Right cardiac atrium (tissue), 5 donors: ENCODE measurements at regions not wholly inside any gene's neighbourhood (a gene's known extent, or its start where the extent isn't known, plus 50 kb on each side); places are given as distances from the start of the nearest gene placed in this dataset.
A peak's percentile ranks its signal among the peaks of the same experiment; 100 is the strongest.
"Not testable (repeated sequence)": the region's sequence is repeated elsewhere in the genome, so short reads cannot be mapped to it uniquely, and the experiment has no call there.

Experiments used
- ATAC-seq, 2 donors: fragments of 200-7000 bp; cut with Tn5 transposase; one replicate each; pipeline versions ENCODE4 v1.8.0 to v1.9.1; 2020; ENCODE audit warnings: moderate library complexity in 2 of 2, mild to moderate bottlenecking in 1 of 2
- DNase-seq, 3 donors: peaks; one replicate each; pipeline ENCODE4 v3.0.0-alpha.2; 2020
- H3K27ac ChIP-seq: one replicate; pipeline ENCODE4 v1.5.1; 2013; ENCODE audit warnings: mild to moderate bottlenecking, low read length, control low read depth, moderate library complexity
- H3K27me3 ChIP-seq: one replicate; pipeline ENCODE4 v1.6.1; 2013; ENCODE audit not compliant: control insufficient read depth, insufficient read depth
- H3K4me1 ChIP-seq: one replicate; pipeline ENCODE4 v1.6.1; 2013; ENCODE audit warnings: low read length; ENCODE audit not compliant: control insufficient read depth, insufficient read depth
- H3K4me3 ChIP-seq: one replicate; pipeline ENCODE4 v1.5.1; 2013; ENCODE audit warnings: low read length, control low read depth
- H3K9me3 ChIP-seq: one replicate; pipeline ENCODE4 v1.6.1; 2013; ENCODE audit warnings: low read length; ENCODE audit not compliant: control insufficient read depth
- WGBS: extraction: QIAGEN DNeasy Blood & Tissue Kit; methylation state at CpG from one replicate; pipeline ENCODE4 v1.1.7; 2013; 5-methylcytosine and 5-hydroxymethylcytosine counted together
- intact Hi-C, 4 donors: fragments of 100-400 bp; cut with DNase I; formaldehyde crosslinking; loops; one replicate each; pipeline versions ENCODE4 v1.11.0 to v1.14.0; 2022 to 2023
- donor health status: healthy with polysubstance abuse.
- donor health status: DM: no; HTN: yes; CAD: no.
- donor health status: DM: no; HTN: no; CAD: no.
- donor health status: DM: no; HTN: yes; CAD: no; lungs with severe emphysema.
- donor health status: DM: yes; HTN: yes; CAD: no.

DNA sequence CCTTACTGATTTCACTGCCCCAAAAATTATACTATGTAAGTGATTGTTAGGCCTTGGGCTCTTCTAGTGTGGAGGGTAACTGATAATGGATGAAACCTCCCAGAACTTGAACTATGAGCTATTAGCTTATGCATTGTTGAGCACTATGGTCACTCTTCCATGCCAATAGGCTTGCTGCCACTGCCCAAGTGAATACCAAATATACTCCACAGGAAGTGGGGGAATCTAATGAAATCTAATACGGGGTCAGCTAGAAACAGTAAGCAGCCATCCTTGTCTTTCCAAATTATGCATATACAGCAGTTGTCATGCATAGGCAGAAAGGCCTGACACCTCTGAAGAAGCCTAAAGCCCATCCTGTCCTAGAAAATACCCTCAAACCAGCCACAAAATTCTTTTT, 198.7 kb upstream of the PTBP2 start:
- Histone ChIP-seq H3K9me3 (no peaks in the 10 kb centered on the region), H3K27me3 (no peaks in the 10 kb centered on the region), H3K4me1 (no peaks in the 10 kb centered on the region), H3K4me3 (no peak overlapping the region), H3K27ac (no peak overlapping the region)
- ATAC-seq (no peak), DNase-seq (no peak)
- intact Hi-C loops = no loop called here
- 84% methylated on average over 1 of the region's 1 CpG for WGBS

GRCh38 chr1:96524100-96524499, 197.5 kb upstream of the PTBP2 start:
- Histone ChIP-seq H3K4me3 (no peak overlapping the region), H3K27ac (no peak overlapping the region), H3K4me1 (no peaks in the 10 kb centered on the region), H3K9me3 (no peaks in the 10 kb centered on the region), H3K27me3 (no peaks in the 10 kb centered on the region)
- no peak for DNase-seq
- intact Hi-C loops = no loop called here
- 21% methylated on average over 2 of the region's 2 CpGs for WGBS
- peak in 1 of 2 donors; percentile 62 for ATAC-seq

- Histone ChIP-seq H3K4me3 (no peak overlapping the region), H3K27ac (no peak overlapping the region), H3K9me3 (peaks cover 2% of the 10 kb centered on the region), H3K27me3 (no peaks in the 10 kb centered on the region), H3K4me1 (no peaks in the 10 kb centered on the region)
- DNase-seq (no peak), ATAC-seq (no peak)
- 63% methylated on average over 8 of the region's 8 CpGs for WGBS
- intact Hi-C loops = no loop called here
Measured at GRCh38 chr1:96525657-96526557, 195.7 kb upstream of the PTBP2 start.

DNA sequence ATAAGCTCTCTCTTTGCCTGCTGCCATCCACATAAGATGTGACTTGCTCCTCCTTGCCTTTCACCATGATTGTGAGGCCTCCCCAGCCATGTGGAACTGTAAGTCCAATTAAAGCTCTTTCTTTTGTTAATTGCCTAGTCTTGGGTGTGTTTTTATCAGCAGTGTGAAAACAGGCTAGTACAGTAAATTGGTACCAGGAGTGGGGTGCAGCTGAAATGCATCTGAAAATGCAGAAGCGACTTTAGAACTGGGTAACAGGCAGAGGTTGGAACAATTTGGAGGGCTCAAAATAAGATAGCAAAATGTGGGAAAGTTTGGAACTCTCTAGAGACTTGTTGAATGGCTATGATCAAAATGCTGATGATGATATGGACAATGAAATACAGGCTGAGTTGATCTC, 192.9 kb upstream of the PTBP2 start:
- WGBS = 97% methylated on average over 1 of the region's 1 CpG
- H3K27me3 ChIP-seq, ATAC-seq, H3K27ac ChIP-seq, H3K4me3 ChIP-seq, H3K4me1 ChIP-seq, intact Hi-C loops, H3K9me3 ChIP-seq, DNase-seq: not testable (repeated sequence)

GRCh38 chr1:96533820-96534219, 187.8 kb upstream of the PTBP2 start:
- no peak overlapping the region for H3K4me3 ChIP-seq
- no peaks in the 10 kb centered on the region for H3K4me1 ChIP-seq
- WGBS = 88% methylated on average over 4 of the region's 4 CpGs
- DNase-seq (no peak), ATAC-seq (no peak)
- no peak overlapping the region for H3K27ac ChIP-seq
- H3K9me3 ChIP-seq = peaks cover 2% of the 10 kb centered on the region
- intact Hi-C loops = no loop called here
- no peaks in the 10 kb centered on the region for H3K27me3 ChIP-seq

DNA sequence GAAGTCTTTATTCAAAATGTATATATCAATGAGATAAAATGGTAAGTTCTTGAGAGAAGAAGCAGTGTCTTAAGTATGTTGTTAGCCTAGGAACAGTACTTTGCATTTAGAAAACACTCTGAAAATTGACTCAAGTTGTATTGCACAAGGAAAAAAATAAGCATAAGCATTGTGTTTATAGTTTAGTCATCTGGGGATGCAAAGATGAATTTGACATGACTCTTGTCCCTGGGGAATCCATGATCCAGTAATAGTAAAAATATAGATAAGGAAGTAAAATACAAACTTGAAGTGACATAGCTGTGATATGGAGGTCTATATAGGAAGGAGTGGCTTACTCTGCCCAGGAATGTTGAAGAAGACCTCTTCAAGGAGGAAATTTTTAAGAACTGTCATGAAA, 185.0 kb upstream of the PTBP2 start:
- intact Hi-C loops = no loop called here
- no peak overlapping the region for H3K4me3 ChIP-seq
- ATAC-seq (no peak), DNase-seq (no peak)
- no peak overlapping the region for H3K27ac ChIP-seq
- H3K9me3 ChIP-seq = no peaks in the 10 kb centered on the region
- no peaks in the 10 kb centered on the region for H3K27me3 ChIP-seq
- no peaks in the 10 kb centered on the region for H3K4me1 ChIP-seq

- Histone ChIP-seq H3K4me1 (no peaks in the 10 kb centered on the region), H3K9me3 (no peaks in the 10 kb centered on the region), H3K4me3 (no peak overlapping the region), H3K27ac (peak overlapping the region; percentile 8), H3K27me3 (no peaks in the 10 kb centered on the region)
- WGBS = 39% methylated on average over 4 of the region's 4 CpGs
- intact Hi-C loops = no loop called here
- ATAC-seq = peak; percentile 91 to 96
- peak in 1 of 3 donors; percentile 34 for DNase-seq
Measured at GRCh38 chr1:96538111-96538641, 183.4 kb upstream of the PTBP2 start.

DNA sequence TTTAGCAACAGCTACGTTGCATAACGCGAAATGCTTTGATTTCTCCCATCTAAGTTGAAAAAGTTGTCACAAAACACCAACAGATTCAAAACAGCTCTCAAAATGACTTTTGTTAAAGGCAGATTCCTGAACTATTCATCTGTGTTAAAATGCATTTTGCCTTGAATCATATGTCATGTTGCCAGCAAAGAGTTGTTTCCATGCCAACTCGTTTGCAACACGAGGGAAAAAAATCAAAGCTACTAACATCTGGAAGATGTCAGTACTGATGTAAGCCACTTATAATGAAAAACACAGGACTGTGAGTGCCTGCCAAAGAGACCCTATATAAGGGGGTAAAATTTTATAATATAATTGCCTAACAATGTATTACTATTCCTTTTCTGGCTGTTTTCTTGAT, 182.7 kb upstream of the PTBP2 start:
- 28% methylated on average over 5 of the region's 5 CpGs for WGBS
- Histone ChIP-seq H3K9me3 (no peaks in the 10 kb centered on the region), H3K27ac (no peak overlapping the region), H3K4me3 (no peak overlapping the region), H3K4me1 (no peaks in the 10 kb centered on the region), H3K27me3 (no peaks in the 10 kb centered on the region)
- DNase-seq = no peak
- peak; percentile 79 to 81 for ATAC-seq
- intact Hi-C loops = no loop called here

GRCh38 chr1:96541491-96541890, 180.1 kb upstream of the PTBP2 start:
- DNase-seq (no peak), ATAC-seq (no peak)
- Histone ChIP-seq H3K4me1 (no peaks in the 10 kb centered on the region), H3K4me3 (no peak overlapping the region), H3K9me3 (no peaks in the 10 kb centered on the region), H3K27me3 (no peaks in the 10 kb centered on the region), H3K27ac (no peak overlapping the region)
- WGBS = 91% methylated on average over 2 of the region's 2 CpGs
- intact Hi-C loops = no loop called here

DNA sequence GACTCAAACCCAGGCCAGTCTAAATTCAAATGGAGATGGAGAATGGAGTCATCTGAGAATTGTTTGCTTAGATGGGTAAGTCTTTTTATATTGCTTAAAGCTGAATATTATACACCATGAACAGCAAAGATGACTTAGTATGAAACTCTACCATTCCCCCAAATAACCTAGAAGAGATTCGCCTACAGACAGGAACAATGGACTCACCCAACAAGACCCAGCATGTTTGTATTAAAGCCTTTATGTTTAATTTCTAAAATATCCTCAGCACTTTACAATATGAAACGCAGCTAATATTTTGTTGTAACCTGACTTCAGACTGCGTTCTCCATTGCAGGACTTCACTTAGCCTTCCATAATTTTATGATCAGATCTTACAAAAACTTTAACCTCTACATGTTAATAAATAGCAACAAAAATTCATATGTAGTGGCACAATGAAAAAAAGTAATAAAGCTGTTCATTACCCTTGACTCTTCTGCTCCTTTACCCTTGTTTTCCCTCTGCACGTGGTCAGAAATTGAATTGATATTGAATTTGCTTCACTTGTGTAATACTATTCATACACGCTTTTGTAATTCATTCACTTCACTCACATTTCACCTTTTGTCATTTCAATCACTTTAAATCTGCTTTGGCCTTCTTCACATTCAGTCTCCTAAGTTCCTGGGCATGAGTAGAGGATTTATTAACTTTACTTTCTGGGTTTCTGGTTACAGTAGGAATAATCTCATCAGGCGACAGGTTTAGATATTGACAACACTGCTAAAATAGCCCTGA, 177.3 kb upstream of the PTBP2 start:
- Histone ChIP-seq H3K27me3 (no peaks in the 10 kb centered on the region), H3K4me1 (no peaks in the 10 kb centered on the region), H3K27ac (no peak overlapping the region), H3K4me3 (no peak overlapping the region), H3K9me3 (no peaks in the 10 kb centered on the region)
- intact Hi-C loops = no loop called here
- ATAC-seq (no peak), DNase-seq (no peak)
- 89% methylated on average over 6 of the region's 6 CpGs for WGBS

- Histone ChIP-seq H3K27me3 (no peaks in the 10 kb centered on the region), H3K27ac (no peak overlapping the region), H3K4me1 (no peaks in the 10 kb centered on the region), H3K9me3 (no peaks in the 10 kb centered on the region), H3K4me3 (no peak overlapping the region)
- intact Hi-C loops = no loop called here
- 88% methylated on average over 1 of the region's 1 CpG for WGBS
- ATAC-seq = no peak
- DNase-seq = no peak
Measured at GRCh38 chr1:96544831-96545221, 176.8 kb upstream of the PTBP2 start.
